NB4 (cell line): ENCODE measurements at regions not wholly inside any gene's neighbourhood (a gene's known extent, or its start where the extent isn't known, plus 50 kb on each side); places are given as distances from the start of the nearest gene placed in this dataset.

ENCODE experiments used
- POLR2A ChIP-seq: IDR thresholded peaks from 2 replicates; pipeline ENCODE4 v1.6.1; 2011; ENCODE audit warnings: mild to moderate bottlenecking; ENCODE audit not compliant: insufficient read length; ENCODE audit errors: extremely low read depth
- TF ChIP-seq, protein P1 (sequence below): IDR thresholded peaks from one replicate; pipeline ENCODE4 v1.5.1; 2012; ENCODE audit warnings: low read depth, low read length

DNA sequence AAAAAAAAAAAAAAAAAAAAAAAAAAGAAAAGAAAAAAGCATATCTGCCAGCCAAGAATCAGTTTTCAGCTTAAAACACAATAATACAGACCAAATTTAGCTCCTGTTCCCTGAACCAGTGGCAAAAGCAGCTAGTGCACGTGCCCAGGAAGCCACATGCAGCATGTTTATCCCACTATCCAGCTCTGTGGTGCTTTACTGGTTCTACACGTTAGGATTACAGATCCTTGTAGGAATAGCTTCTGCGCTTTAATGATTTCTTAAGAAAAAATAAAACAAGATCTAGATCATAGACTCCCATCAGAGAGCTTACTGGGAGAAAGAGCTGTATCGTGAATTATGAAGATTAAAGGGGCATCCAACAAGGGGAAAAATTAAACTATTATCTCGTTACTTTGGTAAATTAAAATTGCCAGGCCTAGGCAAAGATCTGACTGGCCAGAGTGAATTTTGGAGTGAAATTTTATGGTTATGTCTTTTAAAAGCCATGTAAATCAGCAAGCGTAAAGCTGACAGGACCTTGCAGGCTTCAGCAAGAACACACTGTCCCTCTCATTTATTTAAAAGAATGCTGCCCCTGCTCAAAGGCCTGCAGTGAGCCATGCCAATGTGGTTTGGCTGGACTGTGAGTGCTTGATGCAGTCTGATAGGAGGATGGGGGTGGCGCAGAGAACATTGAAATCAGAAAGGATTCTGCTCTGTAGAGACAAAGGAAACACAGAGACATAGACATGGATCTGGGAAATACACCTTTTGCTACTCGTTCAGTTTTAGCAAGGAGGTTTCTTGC lies 177.3 kb upstream of the PHYHIPL start:
- TF ChIP-seq, protein P1, sequence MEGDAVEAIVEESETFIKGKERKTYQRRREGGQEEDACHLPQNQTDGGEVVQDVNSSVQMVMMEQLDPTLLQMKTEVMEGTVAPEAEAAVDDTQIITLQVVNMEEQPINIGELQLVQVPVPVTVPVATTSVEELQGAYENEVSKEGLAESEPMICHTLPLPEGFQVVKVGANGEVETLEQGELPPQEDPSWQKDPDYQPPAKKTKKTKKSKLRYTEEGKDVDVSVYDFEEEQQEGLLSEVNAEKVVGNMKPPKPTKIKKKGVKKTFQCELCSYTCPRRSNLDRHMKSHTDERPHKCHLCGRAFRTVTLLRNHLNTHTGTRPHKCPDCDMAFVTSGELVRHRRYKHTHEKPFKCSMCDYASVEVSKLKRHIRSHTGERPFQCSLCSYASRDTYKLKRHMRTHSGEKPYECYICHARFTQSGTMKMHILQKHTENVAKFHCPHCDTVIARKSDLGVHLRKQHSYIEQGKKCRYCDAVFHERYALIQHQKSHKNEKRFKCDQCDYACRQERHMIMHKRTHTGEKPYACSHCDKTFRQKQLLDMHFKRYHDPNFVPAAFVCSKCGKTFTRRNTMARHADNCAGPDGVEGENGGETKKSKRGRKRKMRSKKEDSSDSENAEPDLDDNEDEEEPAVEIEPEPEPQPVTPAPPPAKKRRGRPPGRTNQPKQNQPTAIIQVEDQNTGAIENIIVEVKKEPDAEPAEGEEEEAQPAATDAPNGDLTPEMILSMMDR, result no peak
- TF ChIP-seq POLR2A, result no peak
